Upper lobe of left lung (tissue), 4 donors: ENCODE measurements at regions not wholly inside any gene's neighbourhood (a gene's known extent, or its start where the extent isn't known, plus 50 kb on each side); places are given as distances from the start of the nearest gene placed in this dataset.

Source experiments
- EP300 ChIP-seq, 4 donors: sonication (generic); formaldehyde crosslinking; IDR thresholded peaks; one replicate each; pipeline ENCODE4 v1.5.1; 2017; ENCODE audit warnings: antibody characterized with exemption in 4 of 4, control low read depth in 2 of 4
- POLR2A ChIP-seq, 4 donors: fragments of 450-650 bp; IDR thresholded peaks; one replicate each; pipeline ENCODE4 v1.5.1; 2016 to 2017; ENCODE audit warnings: antibody characterized with exemption in 4 of 4, mild to moderate bottlenecking in 2 of 4
- TF ChIP-seq, protein P1 (sequence below), 6 experiments: fragments of 450-650 bp in 4 of 6; fragments of 200-600 bp in 2 of 6; sonication (generic) in 2 of 6; IDR thresholded peaks; one replicate each; pipeline ENCODE4 v1.5.1; 2016 to 2019; ENCODE audit warnings: antibody characterized with exemption in 6 of 6

DNA sequence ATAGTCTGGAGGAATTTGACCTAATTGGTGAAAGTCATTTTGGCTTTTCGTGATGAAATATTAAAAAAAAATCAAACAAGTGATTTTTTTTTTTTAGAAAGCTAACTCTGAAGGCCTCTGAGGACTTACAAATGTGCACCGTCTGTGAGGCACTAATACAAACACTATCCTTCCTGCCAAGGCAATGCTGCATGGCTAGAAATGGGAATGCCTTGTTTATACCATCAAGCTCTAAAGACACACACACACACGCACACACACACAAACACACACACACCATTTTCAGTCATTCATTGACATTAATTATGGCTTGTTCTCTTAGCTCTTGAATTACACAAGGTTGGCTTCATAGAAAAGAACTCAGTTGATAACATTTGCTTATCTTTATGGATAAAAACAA, 1242.0 kb upstream of the ACVR2A start:
- TF ChIP-seq, protein P1, sequence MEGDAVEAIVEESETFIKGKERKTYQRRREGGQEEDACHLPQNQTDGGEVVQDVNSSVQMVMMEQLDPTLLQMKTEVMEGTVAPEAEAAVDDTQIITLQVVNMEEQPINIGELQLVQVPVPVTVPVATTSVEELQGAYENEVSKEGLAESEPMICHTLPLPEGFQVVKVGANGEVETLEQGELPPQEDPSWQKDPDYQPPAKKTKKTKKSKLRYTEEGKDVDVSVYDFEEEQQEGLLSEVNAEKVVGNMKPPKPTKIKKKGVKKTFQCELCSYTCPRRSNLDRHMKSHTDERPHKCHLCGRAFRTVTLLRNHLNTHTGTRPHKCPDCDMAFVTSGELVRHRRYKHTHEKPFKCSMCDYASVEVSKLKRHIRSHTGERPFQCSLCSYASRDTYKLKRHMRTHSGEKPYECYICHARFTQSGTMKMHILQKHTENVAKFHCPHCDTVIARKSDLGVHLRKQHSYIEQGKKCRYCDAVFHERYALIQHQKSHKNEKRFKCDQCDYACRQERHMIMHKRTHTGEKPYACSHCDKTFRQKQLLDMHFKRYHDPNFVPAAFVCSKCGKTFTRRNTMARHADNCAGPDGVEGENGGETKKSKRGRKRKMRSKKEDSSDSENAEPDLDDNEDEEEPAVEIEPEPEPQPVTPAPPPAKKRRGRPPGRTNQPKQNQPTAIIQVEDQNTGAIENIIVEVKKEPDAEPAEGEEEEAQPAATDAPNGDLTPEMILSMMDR (IDR thresholded peaks at IDR 0.05) = no peak
- TF ChIP-seq POLR2A (IDR thresholded peaks at IDR 0.05) (no peak), EP300 (IDR thresholded peaks at IDR 0.05) (no peak)
